ENCODE measurements at regions not wholly inside any gene's neighbourhood (a gene's known extent, or its start where the extent isn't known, plus 50 kb on each side); places are given as distances from the start of the nearest gene placed in this dataset.

GRCh38 chr1:187854457-187854856 lies 1025.7 kb downstream of the PLA2G4A start:
- no peak for DNase-seq (ENCODE audit: low read depth in 4 of 4, low spot score in 2 of 4)

- no peak for DNase-seq (ENCODE audit: low read depth in 4 of 4, low spot score in 2 of 4)
Measured at GRCh38 chr1:187862506-187862905, 1033.8 kb downstream of the PLA2G4A start.

DNA sequence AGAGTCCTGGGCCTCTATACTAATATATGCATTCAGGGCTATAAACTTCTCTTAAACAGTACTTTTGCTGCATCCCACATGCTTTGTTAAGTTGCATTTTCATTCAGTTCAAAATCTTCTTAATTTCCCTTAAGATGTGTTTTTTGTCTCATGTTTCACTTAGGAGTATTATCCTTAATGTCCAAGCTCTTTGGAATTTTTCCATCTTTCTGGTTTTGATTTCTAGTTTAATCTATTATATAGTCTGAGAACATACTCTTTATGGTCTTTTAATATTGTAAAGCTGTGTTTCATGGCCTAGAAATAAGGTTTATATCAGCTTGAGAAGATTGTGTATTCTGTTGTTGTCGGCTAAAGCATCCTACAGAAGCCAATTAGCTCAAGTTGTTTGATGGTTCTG lies 1041.8 kb downstream of the PLA2G4A start:
- no peak for DNase-seq (ENCODE audit: low read depth in 4 of 4, low spot score in 2 of 4)

DNA sequence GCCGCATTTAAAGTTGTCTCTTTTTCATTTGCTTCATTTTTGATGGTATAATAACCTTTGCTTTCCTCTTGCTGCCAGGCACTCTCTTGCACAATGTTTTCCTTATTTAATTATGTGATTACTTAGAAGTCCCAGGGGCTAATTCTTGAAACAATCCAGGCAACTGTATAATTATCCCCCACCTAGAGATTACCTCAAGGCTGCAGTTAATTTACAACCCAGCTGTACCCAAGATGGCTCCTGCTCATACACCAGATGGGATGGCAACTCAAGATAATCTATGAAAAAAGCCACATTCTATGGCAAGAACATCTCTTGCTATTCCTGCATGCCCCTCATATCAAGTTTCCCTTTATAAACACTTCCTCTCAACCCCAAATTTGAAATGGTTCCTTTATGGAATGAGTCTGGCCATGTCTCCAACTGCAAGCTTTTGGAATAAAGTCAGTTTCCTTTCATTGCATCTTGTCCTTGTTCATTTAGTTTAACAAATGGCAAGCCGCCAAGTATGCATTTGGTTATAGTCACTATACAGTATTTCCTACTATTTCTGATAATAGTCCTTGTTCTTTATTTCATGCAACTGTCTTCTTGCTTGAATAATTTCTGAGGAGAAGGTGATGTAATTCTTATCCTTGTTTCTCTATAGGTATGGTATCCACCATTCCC lies 1042.6 kb downstream of the PLA2G4A start:
- DNase-seq (ENCODE audit: low read depth in 4 of 4, low spot score in 2 of 4): no peak

- DNase-seq (ENCODE audit: low read depth in 4 of 4, low spot score in 2 of 4): no peak
Measured at GRCh38 chr1:187872550-187872949, 1043.8 kb downstream of the PLA2G4A start.

DNA sequence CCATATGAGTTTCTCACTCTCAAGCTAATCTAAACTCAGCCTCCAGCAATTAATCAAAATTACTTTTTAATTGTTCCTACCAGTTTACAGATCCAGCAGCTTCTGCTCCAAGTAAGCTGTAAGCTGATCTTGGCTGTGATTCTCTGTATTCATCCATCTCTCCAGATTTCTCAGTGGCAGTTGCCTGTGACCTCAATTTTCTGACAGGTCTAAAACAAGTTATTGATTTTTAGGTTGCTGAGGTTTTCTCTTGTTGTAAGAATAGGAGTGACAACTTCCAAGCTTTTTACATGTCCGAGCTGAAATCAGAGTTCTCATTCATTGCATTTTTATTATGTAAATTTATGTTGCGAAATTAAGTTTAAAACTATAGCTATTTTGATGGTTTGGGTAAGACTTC lies 1044.4 kb downstream of the PLA2G4A start:
- no peak for DNase-seq (ENCODE audit: low read depth in 4 of 4, low spot score in 2 of 4)

DNA sequence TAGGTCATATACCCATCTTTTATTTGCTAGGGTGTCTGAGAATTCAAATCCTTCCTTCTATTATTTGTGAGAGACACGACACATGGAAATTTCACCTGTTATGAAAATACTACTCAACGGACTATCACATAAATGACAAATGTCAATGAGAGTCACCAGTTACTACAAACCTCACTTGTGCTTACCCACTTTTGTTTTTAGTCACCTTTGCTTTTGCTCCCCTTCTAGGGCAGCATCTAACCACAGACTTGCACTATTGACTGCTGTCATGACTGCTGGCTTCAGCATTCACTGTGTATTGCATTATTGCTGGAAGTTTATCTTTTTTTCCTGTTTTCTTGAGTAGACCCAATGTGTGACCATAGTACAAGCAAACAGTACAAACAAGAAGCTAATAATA lies 1048.0 kb downstream of the PLA2G4A start:
- DNase-seq (ENCODE audit: low read depth in 4 of 4, low spot score in 2 of 4): no peak

DNA sequence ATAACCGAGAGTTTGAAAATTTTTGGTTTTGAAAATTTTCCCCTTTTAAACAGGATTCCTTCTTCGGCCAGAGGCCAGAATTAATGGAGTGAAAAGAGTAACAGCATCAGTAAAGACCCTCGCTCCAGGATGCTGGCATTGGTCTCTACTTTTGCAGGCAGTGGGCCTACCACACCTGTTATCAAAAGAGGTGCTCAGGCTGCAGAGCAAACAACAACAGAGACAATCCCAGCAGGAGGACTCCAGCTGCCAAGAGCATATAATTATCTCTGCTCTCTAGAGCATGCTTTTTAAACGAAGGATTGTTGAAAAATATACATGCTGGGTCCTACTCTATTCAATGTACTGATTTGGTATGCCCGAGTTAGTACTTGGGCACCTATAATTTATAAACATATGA lies 1048.5 kb downstream of the PLA2G4A start:
- DNase-seq (ENCODE audit: low read depth in 4 of 4, low spot score in 2 of 4): no peak

DNA sequence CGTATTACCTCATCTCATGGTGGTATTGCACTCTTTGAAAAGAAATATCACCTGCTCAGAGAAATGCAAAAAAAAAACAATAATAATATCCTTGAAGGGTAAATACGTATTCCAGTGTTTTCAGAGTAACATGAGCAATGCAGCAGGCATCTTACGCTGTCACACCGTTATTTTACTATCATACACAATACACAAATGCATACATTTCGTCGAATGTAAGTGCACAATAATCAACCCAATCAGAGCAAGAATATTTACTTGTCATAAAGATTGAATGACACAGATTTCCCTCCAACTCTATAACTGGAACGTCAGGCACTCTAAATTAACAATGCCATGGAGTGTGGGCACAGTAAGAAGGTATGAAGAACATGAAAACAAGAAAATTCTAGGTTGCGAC lies 1050.1 kb downstream of the PLA2G4A start:
- no peak for DNase-seq (ENCODE audit: low read depth in 4 of 4, low spot score in 2 of 4)

- no peak for DNase-seq (ENCODE audit: low read depth in 4 of 4, low spot score in 2 of 4)
Measured at GRCh38 chr1:187883356-187883755, 1054.6 kb downstream of the PLA2G4A start.

GRCh38 chr1:187891993-187892682 lies 1063.4 kb downstream of the PLA2G4A start:
- DNase-seq (ENCODE audit: low read depth in 4 of 4, low spot score in 2 of 4): no peak

- no peak for DNase-seq (ENCODE audit: low read depth in 4 of 4, low spot score in 2 of 4)
Measured at GRCh38 chr1:187892683-187893039, 1063.9 kb downstream of the PLA2G4A start.

- no peak for DNase-seq (ENCODE audit: low read depth in 4 of 4, low spot score in 2 of 4)
Measured at GRCh38 chr1:187893471-187893870, 1064.7 kb downstream of the PLA2G4A start.

GRCh38 chr1:187894349-187894748 lies 1065.6 kb downstream of the PLA2G4A start:
- DNase-seq (ENCODE audit: low read depth in 4 of 4, low spot score in 2 of 4): no peak

GRCh38 chr1:187903223-187903622 lies 1074.5 kb downstream of the PLA2G4A start:
- no peak for DNase-seq (ENCODE audit: low read depth in 4 of 4, low spot score in 2 of 4)

- DNase-seq (ENCODE audit: low read depth in 4 of 4, low spot score in 2 of 4): no peak
Measured at GRCh38 chr1:187909382-187909781, 1080.6 kb downstream of the PLA2G4A start.

GRCh38 chr1:187911820-187912219 lies 1083.1 kb downstream of the PLA2G4A start:
- DNase-seq (ENCODE audit: low read depth in 4 of 4, low spot score in 2 of 4): no peak

DNA sequence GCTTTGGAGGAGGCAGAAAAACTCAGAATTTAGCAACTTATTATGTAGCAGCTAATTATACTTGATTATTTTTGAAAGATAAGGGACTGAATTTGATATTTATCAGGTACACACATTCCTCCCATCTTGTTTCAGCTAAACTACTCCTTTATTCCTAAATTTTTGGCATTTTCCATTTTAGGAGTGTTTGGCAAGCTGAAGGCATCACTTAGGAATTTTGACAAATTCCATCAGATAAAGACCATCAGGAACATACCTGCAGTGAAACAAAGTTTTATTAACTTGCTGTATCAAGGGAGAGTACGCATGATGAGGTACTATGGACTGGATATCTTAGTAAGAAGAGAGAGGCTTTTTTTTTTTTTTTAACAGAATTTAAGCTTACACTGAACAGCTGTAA lies 1092.2 kb downstream of the PLA2G4A start:
- no peak for DNase-seq (ENCODE audit: low read depth in 4 of 4, low spot score in 2 of 4)

DNA sequence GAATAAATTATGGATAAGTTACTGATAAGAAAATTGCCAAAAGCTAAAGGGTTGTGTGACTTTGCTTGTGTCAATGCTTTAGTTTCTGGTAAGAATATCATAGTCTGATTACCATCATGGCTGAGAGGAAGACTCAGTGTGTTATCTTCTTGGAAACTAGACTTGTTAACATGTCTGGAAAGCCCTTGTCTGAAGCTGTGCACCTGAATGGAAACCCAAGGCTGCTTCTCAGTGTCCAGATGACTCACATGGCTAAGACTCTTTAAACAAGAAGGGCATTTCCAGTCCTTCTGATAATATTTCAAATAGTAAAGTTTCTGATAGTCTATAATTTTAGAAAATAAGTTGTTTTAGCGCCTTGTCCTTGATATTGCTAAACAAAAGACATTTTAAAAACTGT lies 1092.7 kb downstream of the PLA2G4A start:
- DNase-seq (ENCODE audit: low read depth in 4 of 4, low spot score in 2 of 4): no peak

GRCh38 chr1:187922255-187922654 lies 1093.5 kb downstream of the PLA2G4A start:
- no peak for DNase-seq (ENCODE audit: low read depth in 4 of 4, low spot score in 2 of 4)

DNA sequence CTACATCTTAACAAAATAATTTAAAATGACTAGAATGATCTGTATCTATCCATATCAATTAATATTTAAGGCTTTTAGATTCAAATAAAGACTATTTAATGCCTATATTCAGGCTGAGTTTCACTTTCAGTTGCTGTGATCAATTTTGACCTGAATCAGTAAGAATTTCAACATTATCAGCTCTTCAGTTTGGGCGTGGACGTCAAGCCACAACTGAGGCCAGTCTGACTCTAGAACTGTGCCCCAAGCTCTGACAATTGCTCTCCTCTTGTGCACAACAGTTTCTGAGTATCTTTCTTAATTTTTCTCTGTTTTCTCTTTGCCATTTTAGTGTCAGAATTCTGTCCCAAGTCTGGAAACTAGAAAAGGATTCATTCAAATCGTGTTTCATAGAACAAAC lies 1095.5 kb downstream of the PLA2G4A start:
- DNase-seq (ENCODE audit: low read depth in 4 of 4, low spot score in 2 of 4): no peak

DNA sequence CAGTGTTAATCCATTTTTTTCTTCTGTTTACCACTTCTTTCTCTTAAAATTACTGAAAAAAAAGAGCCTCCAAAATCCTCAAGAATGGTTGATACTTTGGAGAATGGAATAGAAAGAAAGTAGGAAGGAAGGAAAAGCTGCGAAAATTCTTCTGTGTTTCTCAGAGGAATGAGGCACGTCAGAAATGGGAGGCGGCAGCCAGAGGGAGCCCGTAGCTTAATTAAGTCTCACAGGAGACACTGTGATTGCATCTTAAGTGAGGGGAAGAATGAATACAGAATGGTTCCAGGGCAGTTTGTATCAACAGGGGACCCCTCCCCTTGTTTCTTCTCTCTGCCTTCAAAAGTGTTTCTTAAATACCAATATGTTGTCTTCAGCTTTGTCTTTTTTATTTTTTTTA lies 1099.5 kb downstream of the PLA2G4A start:
- DNase-seq (ENCODE audit: low read depth in 4 of 4, low spot score in 2 of 4): peak in 1 of 4 donors; percentile 9

DNA sequence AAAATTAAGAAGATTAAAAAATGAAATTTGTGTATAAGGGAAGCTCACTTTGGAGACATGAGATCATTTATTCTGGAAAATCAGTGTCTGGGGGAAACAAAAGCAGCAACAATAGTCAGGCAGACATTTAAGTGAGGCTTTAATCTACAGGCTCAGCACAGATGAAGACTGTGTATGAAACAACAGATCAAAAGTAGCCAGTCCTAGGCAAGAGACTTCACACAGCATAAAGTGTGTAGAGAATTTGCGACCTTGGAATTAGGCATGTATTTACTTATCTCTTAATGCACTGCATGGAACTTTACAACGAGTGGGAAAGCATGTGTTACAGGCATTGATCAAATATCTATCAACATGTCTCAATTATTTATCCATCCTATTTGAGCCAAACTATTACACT lies 1099.9 kb downstream of the PLA2G4A start:
- no peak for DNase-seq (ENCODE audit: low read depth in 4 of 4, low spot score in 2 of 4)
